ENCODE measurements at regions not wholly inside any gene's neighbourhood (a gene's known extent, or its start where the extent isn't known, plus 50 kb on each side); places are given as distances from the start of the nearest gene placed in this dataset.

DNA sequence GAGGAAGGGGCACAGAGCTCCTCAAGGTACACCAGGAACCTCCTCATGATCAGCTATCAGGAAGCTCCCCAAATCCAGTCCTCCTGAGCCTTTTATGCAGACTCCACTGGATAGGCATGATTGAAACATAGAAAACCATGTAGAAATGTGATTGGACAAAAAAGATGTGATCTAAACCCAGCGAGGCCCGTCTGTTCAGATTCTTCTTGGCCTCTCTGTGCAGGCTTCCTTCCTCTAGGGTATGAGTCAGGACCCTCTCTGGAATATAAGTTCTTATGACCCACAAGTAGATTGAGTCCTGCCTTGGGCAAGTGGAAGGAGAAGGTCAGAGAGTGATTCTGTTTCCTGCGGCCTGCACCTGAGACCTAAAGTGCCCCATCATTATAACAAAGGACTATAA, 166.3 kb downstream of the PHLDA1 start:
- TF ChIP-seq CTCF (IDR thresholded peaks at IDR 0.05 in 8 of 11, conservative IDR thresholded peaks at IDR 0.05 in 3 of 11) = no peak
- no peak for TF ChIP-seq POLR2A (IDR thresholded peaks at IDR 0.05)

Measured in spleen (tissue), 7 donors.